NCI-H1694 (cell line): ENCODE measurements at regions not wholly inside any gene's neighbourhood (a gene's known extent, or its start where the extent isn't known, plus 50 kb on each side); places are given as distances from the start of the nearest gene placed in this dataset.
"Not testable (repeated sequence)": the region's sequence is repeated elsewhere in the genome, so short reads cannot be mapped to it uniquely, and the experiment has no call there.

Experiments used
- DNase-seq: peaks from one replicate; lab custom pipeline; 2025; lab: John Stamatoyannopoulos, UW

DNA sequence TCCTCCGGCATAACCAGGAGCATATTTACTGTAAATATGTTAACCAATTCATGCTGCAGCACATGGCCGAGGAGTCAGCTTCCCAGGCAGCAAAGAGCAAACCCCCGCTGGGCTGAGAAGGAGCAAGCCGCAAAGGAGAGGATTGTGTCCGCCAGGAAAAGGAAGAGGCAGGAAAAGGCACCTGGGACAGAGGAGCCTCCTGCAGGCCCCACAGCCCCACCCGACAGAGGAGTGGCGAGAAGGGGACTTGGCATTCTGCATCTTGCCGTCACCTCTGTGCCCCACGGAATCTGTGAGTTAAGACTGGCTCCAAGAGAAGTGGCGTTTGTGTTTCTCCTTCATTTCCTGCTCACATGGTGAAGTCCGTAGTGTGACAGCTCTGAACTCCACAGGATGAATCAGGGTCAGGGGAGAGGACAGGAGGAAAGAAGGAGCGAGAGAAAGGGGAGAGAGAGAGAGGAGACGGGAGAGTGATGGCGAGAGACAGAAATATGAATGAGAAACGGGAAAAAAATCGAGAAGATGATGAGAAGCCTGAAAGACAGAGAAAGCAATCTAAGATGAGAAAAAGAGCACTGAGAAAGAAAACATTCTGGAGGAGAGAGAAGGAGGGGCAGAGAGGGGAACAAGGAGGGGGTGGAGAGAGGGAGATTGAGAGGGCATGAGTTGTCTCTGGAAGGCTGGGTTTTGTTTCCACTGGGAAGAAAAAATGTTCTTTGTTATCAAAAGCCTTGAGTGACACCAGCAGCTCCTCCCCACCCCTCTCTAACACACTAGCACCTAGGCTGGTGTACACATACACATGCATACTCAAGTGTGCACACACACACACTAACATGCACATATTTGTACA lies 489.6 kb downstream of the MN1 start:
- no peak for DNase-seq

DNA sequence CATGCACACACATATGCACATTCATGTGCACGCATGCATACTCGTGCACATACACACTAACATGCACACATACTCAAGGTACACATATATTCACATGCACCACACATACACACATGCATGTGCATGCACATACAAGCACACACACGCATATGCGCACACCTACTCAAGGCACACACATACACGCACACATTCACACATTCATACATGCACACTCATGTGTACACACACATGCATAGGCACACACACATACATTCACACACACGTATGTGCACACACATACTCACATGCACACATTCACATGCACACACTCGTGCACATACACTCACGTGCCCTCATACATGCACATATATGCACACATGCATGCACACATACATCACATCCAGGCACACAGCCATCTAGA lies 489.0 kb downstream of the MN1 start:
- no peak for DNase-seq

DNA sequence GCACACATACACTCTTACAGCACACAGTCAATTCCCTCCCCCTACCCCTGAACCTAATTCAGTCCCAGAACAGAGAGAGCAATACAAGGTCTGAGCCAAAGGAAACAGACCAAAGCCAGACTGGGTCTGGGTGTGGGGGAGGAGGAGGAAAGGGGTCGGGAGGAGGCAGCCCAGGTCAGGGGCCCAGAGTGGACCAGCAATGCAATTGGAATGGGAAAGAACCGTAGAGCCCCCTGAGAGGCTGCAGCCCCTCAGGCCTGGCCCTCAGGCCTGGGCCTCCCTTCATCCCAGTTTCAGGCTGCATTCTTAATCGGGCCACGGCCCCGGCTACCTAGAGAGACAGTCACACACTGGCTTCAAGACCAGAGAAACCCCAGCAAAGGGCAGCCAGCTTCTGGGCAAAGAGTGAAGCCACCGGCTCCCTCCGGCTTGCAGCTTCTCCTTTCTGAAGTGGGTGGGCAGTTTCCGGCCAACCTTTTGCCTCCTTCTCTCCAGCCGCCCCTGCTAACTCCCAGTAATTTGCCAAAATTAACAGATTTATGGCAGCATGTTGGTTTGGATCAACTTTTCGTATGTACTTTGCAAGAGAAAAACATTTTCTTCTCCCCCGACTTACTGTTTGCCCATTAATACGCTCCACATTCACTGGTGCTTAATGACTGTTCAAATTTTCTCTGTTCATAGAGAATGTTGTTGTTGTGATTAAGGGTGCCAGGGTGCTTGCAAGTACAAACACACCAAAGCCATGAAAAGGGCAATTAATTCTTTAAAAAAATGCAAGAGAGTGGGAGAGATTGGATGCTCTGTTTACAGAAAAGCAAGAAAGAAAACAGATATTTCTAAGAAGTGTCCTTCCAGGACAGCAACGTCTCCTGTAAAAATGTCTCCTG lies 488.3 kb downstream of the MN1 start:
- DNase-seq, result no peak

DNA sequence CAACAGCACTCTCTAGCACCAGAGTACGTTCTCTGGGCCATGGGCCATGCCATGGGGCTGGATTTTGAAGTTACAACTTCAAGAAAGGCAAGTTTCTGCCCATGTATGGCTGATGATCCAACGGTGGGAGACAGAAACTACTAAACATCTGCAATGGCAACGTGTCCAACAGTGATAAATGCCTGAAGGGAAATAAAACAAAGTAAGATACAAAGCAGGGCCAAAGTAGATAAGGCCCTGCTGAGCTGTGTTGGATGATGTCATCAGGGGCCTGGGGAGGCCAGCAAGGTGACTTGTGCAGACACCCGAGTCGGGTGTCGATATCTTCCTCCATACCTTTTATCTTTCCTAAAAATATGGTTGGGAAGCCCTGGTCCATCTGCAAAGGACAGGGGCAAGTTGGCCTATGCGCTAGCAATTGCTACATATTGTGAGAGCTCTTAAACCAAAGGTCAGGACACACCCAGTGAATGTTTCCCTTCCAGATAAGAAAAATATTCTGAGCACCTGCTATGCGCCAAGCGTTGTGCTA lies 487.2 kb downstream of the MN1 start:
- no peak for DNase-seq

DNA sequence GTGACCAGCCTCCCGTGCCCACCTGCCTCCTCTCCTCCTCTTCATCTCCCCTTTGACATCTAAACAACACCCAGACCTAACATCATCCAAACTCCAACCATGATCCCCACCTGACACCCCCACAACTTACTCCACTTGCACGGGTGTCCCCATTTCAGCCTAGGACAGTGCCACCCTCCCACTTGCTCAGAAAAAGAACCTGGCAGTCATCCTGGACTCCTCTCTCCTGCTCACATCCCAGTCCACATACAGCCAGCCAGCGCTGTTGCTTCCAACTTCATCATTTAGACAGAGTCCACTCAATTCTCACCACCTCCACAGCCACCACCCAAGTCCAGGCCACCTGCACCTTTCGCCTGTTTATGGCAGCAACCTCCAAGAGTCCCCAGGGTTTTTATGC lies 485.7 kb downstream of the MN1 start:
- DNase-seq, result no peak

DNA sequence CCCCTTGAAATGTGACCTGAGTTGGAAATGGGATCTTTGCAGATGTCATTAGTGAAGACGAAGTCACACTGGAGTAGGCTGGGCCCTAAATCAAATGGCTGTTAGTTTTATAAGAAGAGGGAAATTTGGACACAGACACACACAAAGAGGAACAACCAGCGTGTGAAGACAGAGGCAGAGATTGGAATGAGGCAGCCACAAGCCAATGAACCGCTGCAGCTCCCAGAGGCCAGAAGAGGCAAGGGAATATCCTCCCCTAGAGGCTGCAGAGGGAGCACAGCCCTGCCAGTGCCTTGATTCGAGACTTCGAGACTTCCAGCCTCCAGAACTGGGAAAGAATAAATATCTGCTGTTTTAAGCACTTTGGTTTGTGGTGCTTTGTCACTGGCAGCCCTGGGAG lies 484.5 kb downstream of the MN1 start:
- DNase-seq, result no peak

DNA sequence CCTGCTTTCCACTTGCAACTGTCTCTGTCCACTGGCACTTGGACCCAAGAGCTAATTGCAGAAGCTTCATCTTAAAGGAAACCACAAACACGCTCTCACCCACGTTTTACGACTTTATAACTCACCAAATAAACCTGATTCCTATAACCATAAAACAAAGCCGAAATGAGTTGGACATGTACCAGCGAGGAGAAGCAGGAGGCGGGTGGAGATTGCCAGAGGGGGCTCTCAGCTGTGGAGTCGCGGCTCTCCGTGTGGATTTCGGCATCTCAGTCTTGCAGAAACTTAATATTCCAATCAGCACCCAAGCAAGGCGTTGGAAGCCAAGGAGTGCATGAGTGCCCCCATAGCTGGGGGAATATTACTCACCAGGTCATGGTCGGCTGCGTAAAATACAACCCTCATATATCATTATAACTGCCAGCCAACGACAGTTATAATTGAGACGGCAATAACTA lies 483.6 kb downstream of the MN1 start:
- DNase-seq, result no peak

DNA sequence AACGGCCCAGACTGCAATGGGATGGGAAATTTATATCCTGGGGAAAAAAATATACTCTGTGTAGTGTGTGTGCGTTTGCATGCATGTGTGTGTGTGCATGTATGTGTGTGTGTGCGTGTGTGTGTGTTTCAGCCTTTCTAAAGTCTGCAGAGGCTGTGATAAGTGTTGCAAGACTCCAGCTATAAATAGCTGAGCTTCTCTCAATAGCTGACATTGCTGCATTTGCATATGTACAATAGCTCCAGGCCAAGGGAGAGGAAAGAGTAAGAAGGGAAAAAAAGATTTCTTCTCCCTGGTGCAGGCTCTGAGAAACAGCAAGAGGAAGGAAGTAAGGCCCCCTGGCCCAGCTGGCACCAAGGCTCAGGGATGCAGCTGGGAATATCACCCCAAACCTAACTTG lies 483.0 kb downstream of the MN1 start:
- DNase-seq, result no peak

DNA sequence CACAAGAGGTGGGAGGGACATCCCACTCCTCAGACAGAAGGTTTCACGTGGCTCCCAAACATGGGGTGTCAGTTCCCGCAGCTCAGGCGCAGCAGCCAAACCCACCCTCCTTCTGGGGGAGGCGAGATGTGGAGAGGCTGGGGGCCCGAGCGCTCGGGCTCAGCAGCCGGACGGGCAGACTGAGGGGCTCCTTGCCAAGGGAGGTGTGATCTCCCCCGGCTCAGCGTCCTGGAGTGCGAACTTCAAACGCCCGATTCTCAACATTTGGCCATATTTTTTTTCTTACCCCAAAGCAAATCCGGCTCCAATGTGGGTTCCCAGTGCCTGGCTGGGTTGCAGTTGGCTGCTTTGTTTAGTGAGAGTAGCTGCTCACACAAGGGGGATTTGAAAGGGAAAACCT lies 477.9 kb downstream of the MN1 start:
- no peak for DNase-seq

DNA sequence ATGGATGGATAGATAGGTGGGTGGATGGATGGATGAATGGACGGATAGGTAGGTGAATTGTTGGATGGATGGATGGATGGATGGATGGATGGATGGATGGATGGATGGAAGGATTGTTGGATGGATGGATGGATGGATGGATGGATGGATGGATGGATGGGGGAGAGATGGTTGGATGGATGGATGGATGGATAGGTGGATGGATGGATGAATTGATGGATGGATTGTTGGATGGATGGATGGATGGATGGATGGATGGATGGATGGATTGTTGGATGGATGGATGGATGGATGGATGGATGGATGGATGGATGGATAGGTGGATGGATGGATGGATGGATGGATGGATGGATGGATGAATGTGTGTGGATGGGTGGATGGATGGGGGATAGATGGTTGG lies 476.6 kb downstream of the MN1 start:
- not testable (repeated sequence) for DNase-seq

DNA sequence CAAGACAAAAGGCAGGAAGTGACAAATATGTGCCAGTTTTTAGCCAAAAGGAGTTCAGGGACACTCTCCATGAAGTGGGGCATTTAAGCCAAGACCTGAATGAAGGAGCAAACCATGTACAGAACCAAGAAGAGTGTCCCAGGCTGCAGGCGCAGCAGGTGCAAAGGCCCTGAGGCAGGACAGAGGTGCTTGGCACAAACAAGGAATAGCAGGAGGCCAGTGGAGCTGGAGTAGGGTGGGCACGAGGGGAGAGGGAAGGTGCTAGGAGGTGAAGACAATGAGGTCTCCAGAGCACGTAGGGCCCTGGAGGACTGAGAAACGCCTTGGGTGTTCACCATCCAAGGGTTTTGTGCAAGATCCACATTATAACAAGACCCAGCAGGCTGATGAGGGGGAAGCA lies 474.1 kb downstream of the MN1 start:
- no peak for DNase-seq

DNA sequence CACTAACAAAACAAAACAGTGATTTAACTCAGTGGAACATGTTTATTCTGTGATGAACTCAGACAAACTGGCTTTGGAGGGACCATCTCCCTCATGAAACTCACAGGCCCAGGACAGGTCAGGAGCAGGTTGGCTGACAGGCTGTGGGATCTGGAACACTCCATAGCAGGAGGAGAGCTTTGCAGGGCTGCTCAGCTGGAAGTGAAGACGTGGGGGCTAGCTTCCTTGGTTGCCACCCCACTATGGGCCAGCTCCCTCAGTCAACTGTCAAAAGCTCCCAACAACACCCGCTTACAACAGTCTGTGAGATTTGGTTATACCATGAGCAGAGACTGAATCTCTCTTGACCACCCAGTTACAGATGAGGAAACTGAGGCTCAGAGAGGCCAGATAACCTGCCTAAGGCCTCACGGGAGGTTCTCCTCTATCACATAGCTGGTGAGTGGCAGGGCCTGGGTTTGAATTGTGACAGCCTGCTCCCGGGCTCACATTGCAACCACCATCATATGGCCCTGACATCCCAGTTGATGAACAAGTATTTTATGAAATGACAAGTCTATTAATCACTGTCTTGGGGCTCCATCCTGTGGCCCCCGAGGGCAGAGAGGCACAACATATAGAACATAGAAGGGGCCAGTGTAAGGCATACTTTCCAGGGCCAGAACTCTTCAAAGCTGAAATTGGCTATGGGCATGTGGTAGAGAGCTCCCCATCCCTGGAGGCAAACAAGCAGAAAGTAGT lies 473.4 kb downstream of the MN1 start:
- DNase-seq, result no peak

DNA sequence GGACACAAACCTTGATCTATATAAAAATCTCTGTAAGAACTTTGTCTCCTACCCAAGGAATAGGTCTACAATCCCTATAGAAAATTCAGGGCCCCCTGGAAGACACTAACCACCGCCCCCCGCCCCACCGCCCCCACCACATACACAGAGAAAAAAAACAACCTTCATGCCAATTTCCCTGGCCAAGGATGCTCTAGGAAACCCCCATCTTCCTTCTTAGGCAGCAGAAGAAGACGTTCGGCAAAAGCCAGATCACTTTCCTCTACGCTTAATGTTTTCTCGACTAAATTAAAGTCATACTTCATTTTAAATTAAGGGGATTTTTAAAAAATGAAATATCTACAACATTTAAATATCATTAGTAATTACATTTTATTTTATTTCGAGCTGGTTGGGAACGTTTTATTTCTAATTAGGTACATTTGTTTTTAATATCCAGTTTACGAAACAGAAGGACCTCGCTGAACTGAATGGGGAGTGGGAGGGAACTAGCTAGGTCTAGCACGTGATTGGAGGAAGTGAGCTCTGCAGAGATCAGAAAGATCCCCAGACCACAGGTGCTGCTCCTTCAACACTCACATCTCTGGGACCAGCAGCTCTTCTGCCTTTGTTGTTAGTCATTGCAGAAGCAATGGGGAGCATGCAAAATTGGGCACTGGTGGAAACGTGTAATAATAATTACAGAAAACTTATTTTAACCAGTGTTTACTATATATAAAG lies 472.3 kb downstream of the MN1 start:
- DNase-seq, result no peak

DNA sequence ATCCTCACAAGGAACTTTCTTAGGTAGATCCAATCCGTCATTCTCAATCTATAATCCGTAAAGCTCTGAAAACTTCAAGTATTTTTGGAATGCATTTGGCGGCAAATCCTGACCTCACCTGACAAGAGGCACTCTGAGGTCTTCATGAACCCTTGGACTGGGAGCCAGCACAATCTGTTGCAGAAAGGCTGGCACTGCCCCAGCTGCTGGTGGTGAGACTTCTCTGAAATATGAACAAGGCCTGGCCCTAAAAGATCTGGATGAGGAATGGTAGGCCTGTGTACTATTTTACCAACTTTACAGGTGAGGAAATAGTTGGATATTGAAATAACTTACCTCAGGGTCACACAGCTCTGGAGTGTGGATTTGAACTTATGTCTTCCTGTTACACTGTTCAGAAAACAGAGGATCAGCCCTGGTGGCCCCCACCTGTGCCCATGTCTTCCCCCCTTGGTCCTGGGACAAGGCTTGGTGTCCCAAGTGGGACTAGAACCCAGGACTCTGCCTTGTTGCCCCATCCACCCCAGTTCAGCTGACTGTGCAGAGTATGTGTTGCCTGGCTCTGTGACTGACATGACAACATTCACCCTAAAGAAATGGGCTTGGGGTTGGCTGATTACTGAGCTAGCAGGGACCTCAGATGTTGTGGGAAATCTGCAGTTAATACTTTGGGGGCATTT lies 471.4 kb downstream of the MN1 start:
- DNase-seq, result no peak

DNA sequence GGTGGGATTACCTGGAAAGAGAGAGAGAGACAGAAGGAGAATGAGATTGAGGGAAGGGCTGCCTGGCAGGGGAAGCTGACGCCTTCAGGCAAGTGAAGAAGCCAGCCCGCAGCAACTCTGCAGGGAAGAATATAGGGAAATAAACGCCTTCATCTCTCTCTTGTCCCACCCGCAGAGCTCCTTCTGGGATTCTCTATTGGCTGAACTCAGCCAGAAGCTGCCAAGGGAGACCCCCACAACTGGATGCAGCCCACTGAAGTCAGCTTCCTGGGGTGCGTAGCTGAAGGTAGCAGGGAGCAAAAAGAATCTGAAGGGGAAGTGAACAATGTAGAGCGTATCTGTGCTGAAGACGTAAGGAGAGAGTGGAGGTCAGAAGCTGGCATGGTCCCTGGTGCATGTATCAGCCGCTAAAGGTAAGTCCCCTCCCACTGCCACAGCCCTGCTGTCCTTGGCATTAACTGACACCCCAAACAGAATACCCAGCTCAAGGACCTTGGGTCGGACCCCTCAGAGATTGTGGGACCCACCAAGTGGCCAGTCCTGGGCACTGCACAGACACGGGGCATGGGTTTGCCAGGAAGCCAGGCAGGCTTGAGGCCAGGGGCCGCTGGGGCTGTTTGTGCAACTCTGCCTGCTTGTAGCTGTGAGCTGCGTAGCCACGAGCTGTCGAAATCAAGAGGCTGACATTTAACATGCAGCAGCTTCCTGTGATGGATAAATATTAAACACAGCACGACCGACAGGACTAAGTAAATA lies 469.9 kb downstream of the MN1 start:
- no peak for DNase-seq

DNA sequence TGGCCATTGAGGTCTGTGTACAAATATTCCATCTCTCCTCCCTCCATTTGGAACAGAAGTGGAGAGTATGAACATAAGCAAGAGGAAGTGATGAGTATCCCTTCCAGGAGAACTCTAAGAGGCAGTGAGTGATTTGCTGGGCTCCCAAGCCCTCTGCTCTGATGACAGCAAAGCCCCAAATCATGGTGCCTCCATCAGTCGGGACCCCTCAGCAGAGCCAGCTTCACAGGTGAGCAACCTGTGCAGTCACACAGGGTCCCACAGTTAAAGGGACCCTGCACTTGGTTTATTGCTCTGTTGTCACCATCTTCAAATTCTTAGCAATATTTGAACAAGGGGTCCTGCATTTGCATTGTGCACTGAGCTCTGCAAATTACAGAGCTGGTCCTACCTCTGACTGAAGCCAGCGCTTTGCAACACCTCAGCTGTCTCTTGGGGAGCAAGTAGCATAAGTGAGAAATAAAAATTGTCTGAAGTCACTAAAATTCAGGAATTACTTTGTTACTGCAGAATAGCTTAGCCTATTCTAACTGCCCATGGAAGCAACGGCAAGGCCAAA lies 466.4 kb downstream of the MN1 start:
- DNase-seq, result no peak

DNA sequence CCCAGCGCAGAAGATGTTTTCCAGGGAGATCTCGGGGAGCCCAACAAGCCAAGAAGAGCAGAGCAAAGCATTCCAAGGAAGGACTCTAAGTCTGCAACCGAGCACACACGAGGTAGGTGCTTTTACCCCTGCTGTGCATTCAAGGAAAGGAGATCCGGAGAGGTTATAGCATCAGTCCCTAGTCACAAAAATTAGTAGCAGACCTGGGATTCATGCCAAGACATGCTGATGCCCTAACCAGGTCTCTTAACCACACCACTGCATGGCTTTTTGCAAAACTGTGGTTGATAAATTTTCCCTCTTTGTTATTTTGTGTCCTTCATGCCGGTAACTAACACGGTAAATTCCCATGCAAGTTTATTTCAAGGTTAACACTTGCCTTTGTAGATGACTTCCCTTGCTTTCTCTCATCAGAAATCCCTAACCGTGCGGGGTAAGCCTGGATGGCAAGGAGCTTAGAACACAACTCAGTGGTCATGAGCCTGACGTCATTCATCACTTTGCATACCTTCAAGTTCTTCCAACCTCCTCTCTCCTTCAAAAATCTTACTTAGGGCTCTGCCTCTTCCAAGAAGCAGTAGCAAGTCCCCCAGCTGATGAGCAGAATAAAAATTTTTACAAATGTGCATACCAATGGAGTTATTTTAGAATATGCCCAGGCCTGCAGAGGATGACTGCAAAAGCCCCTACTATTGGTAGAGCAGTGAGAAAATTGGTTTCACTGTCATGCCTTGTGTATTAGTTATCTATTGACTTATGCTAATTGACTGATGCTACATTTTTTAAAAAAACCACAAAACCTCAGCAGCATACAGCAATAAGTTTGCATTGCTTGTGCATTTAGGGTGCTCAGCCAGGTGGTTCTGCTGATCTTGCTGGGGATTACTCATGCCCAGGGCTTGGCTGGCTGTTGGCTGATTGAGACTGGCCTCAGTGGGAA lies 465.1 kb downstream of the MN1 start:
- DNase-seq, result no peak

DNA sequence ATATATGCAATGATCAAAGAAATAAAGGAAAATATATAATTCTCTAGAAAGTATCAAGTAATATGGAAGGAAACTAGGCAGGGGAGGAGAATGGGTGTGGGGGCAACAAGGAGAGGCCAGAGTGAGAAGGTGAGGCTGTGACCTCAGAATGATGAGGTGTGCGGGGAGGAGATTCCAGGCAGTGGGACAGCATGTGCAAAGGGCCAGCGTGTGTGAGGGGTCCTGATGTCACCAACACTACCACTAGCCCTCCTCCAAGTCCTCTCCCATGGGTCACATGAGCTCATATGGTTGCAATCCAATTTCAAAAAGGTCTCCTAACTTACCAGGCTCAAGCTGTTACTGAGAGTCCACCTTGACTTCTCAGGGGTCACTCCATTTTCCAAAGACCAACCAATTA lies 463.9 kb downstream of the MN1 start:
- no peak for DNase-seq

DNA sequence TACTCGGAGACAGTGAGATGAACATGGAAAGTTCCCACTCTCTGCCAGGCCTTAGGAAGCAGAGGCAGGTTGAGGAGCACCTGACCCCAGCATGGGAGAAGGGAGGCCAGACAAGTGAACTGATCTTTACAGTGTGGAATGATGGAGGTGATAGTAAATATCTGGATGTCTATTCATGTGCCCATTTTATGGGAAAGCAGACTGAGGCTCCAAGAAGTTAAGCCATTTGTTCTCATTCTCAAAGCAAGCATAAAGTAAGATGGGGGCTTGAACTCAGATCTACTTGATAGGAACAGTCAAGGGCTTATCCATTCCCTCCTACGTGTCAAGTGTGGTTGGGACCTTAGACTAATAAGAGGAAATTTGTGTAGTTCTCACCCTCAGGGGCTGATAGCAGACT lies 461.5 kb downstream of the MN1 start:
- no peak for DNase-seq
